ENCODE measurements at regions not wholly inside any gene's neighbourhood (a gene's known extent, or its start where the extent isn't known, plus 50 kb on each side); places are given as distances from the start of the nearest gene placed in this dataset.

- Histone ChIP-seq H3K4me3 (ENCODE audit: low read depth, low read length) (no peak overlapping the region), H2AFZ (ENCODE audit: low read length, unreplicated experiment) (no peak overlapping the region), H3K79me2 (ENCODE audit: control insufficient read depth, insufficient read depth, low read length, unreplicated experiment) (no peaks in the 10 kb centered on the region), H3K27ac (ENCODE audit: low read depth, low read length) (no peak overlapping the region), H3K27me3 (ENCODE audit: insufficient read depth, low read length) (no peaks in the 10 kb centered on the region), H3K4me1 (ENCODE audit: control insufficient read depth, insufficient read depth, low read length, unreplicated experiment) (no peaks in the 10 kb centered on the region), H3K36me3 (ENCODE audit: insufficient read depth, low read length) (no peaks in the 10 kb centered on the region)
Observed at GRCh38 chr15:37550360-37551024, 383.9 kb upstream of the TMCO5A start.

GRCh38 chr15:37572401-37572800, 362.0 kb upstream of the TMCO5A start:
- Histone ChIP-seq H2AFZ (ENCODE audit: low read length, unreplicated experiment) (no peak overlapping the region), H3K27me3 (ENCODE audit: insufficient read depth, low read length) (no peaks in the 10 kb centered on the region), H3K79me2 (ENCODE audit: control insufficient read depth, insufficient read depth, low read length, unreplicated experiment) (no peaks in the 10 kb centered on the region), H3K36me3 (ENCODE audit: insufficient read depth, low read length) (no peaks in the 10 kb centered on the region), H3K4me3 (ENCODE audit: low read depth, low read length) (no peak overlapping the region), H3K27ac (ENCODE audit: low read depth, low read length) (no peak overlapping the region), H3K4me1 (ENCODE audit: control insufficient read depth, insufficient read depth, low read length, unreplicated experiment) (no peaks in the 10 kb centered on the region)

GRCh38 chr15:37574985-37575384, 359.5 kb upstream of the TMCO5A start:
- no peak overlapping the region for H3K27ac ChIP-seq (ENCODE audit: low read depth, low read length)

GRCh38 chr15:37576952-37577351, 357.5 kb upstream of the TMCO5A start:
- Histone ChIP-seq H3K36me3 (ENCODE audit: insufficient read depth, low read length) (no peaks in the 10 kb centered on the region), H3K4me3 (ENCODE audit: low read depth, low read length) (no peak overlapping the region), H3K4me1 (ENCODE audit: control insufficient read depth, insufficient read depth, low read length, unreplicated experiment) (no peaks in the 10 kb centered on the region), H3K79me2 (ENCODE audit: control insufficient read depth, insufficient read depth, low read length, unreplicated experiment) (no peaks in the 10 kb centered on the region), H2AFZ (ENCODE audit: low read length, unreplicated experiment) (no peak overlapping the region), H3K27me3 (ENCODE audit: insufficient read depth, low read length) (peaks cover 6% of the 10 kb centered on the region; the same call in 1 of the 2 replicates), H3K27ac (ENCODE audit: low read depth, low read length) (no peak overlapping the region)

More at GRCh38 chr15:37574985-37575384, 359.5 kb upstream of the TMCO5A start:
- H3K27me3 ChIP-seq (ENCODE audit: insufficient read depth, low read length), result peaks cover 6% of the 10 kb centered on the region; the same call in 1 of the 2 replicates
- no peaks in the 10 kb centered on the region for H3K36me3 ChIP-seq (ENCODE audit: insufficient read depth, low read length)
- H3K4me3 ChIP-seq (ENCODE audit: low read depth, low read length), result no peak overlapping the region
- H3K79me2 ChIP-seq (ENCODE audit: control insufficient read depth, insufficient read depth, low read length, unreplicated experiment), result no peaks in the 10 kb centered on the region
- no peak overlapping the region for H2AFZ ChIP-seq (ENCODE audit: low read length, unreplicated experiment)
- no peaks in the 10 kb centered on the region for H3K4me1 ChIP-seq (ENCODE audit: control insufficient read depth, insufficient read depth, low read length, unreplicated experiment)

GRCh38 chr15:37581866-37582532, 352.4 kb upstream of the TMCO5A start:
- peaks cover 5% of the 10 kb centered on the region for H3K4me1 ChIP-seq (ENCODE audit: control insufficient read depth, insufficient read depth, low read length, unreplicated experiment)
- H3K36me3 ChIP-seq (ENCODE audit: insufficient read depth, low read length), result no peaks in the 10 kb centered on the region
- no peak overlapping the region for H2AFZ ChIP-seq (ENCODE audit: low read length, unreplicated experiment)
- H3K27ac ChIP-seq (ENCODE audit: low read depth, low read length), result no peak overlapping the region
- H3K4me3 ChIP-seq (ENCODE audit: low read depth, low read length), result no peak overlapping the region
- H3K79me2 ChIP-seq (ENCODE audit: control insufficient read depth, insufficient read depth, low read length, unreplicated experiment), result no peaks in the 10 kb centered on the region
- peaks cover 6% of the 10 kb centered on the region; the same call in 1 of the 2 replicates for H3K27me3 ChIP-seq (ENCODE audit: insufficient read depth, low read length)

DNA sequence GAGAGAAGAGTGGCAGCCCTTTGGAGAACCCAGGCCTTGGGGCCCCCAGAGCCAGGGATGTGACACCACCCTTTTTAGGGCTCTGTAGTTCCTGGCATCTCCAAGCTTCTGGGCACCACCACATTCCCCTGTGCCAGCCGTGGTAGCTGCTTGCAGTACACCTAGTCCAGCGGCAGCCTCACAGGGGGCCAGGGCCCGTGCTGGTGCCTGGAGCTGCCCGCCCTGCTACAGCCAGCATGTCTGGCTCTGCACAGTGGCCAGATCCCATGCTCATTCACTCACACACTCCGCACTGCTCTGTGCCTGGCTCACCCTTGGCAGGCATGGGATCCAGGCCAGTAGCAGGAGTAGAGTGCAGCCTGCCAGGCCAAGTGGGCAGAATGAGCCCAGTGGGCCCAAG, 351.6 kb upstream of the TMCO5A start:
- Histone ChIP-seq H3K27ac (ENCODE audit: low read depth, low read length) (no peak overlapping the region), H3K27me3 (ENCODE audit: insufficient read depth, low read length) (peaks cover 6% of the 10 kb centered on the region; the same call in 1 of the 2 replicates), H2AFZ (ENCODE audit: low read length, unreplicated experiment) (no peak overlapping the region), H3K4me1 (ENCODE audit: control insufficient read depth, insufficient read depth, low read length, unreplicated experiment) (peaks cover 5% of the 10 kb centered on the region), H3K4me3 (ENCODE audit: low read depth, low read length) (no peak overlapping the region), H3K36me3 (ENCODE audit: insufficient read depth, low read length) (no peaks in the 10 kb centered on the region), H3K79me2 (ENCODE audit: control insufficient read depth, insufficient read depth, low read length, unreplicated experiment) (no peaks in the 10 kb centered on the region)

DNA sequence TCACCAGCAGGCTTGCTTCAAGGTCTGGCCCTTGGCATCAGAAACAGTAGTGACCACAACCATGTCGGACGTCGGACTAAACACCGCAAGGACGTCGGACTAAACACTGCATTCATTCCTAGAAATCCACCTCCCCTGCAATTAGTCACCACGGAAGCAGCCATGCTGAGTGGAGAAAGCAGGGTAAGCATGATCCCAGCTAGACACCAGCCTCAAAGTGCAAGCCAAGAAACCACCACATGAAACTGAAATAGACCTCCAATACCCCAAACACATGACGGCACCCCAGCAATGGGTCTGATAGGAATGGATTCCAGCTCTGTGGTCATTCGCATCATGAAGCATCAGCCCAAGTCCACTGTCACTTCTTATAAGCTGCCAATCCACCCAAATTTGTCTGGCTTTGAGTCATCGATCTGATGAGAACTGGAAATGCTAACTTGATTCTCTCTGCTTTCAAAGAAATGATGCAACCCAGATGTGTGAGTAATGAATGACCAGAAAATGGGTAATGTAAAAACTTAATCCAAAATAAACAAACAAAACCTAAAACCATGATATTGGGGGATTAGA, 348.3 kb upstream of the TMCO5A start:
- Histone ChIP-seq H3K27me3 (ENCODE audit: insufficient read depth, low read length) (peaks cover 10% of the 10 kb centered on the region), H3K4me1 (ENCODE audit: control insufficient read depth, insufficient read depth, low read length, unreplicated experiment) (peaks cover 5% of the 10 kb centered on the region), H3K4me3 (ENCODE audit: low read depth, low read length) (no peak overlapping the region)

GRCh38 chr15:37586976-37587375, 347.5 kb upstream of the TMCO5A start:
- Histone ChIP-seq H3K79me2 (ENCODE audit: control insufficient read depth, insufficient read depth, low read length, unreplicated experiment) (no peaks in the 10 kb centered on the region), H2AFZ (ENCODE audit: low read length, unreplicated experiment) (no peak overlapping the region), H3K4me1 (ENCODE audit: control insufficient read depth, insufficient read depth, low read length, unreplicated experiment) (peaks cover 5% of the 10 kb centered on the region), H3K27ac (ENCODE audit: low read depth, low read length) (no peak overlapping the region), H3K27me3 (ENCODE audit: insufficient read depth, low read length) (peaks cover 17% of the 10 kb centered on the region), H3K36me3 (ENCODE audit: insufficient read depth, low read length) (no peaks in the 10 kb centered on the region), H3K4me3 (ENCODE audit: low read depth, low read length) (no peak overlapping the region)

More for the DNA sequence above, 348.3 kb upstream of the TMCO5A start:
- Histone ChIP-seq H3K79me2 (ENCODE audit: control insufficient read depth, insufficient read depth, low read length, unreplicated experiment) (no peaks in the 10 kb centered on the region), H2AFZ (ENCODE audit: low read length, unreplicated experiment) (no peak overlapping the region), H3K36me3 (ENCODE audit: insufficient read depth, low read length) (no peaks in the 10 kb centered on the region), H3K27ac (ENCODE audit: low read depth, low read length) (no peak overlapping the region)

DNA sequence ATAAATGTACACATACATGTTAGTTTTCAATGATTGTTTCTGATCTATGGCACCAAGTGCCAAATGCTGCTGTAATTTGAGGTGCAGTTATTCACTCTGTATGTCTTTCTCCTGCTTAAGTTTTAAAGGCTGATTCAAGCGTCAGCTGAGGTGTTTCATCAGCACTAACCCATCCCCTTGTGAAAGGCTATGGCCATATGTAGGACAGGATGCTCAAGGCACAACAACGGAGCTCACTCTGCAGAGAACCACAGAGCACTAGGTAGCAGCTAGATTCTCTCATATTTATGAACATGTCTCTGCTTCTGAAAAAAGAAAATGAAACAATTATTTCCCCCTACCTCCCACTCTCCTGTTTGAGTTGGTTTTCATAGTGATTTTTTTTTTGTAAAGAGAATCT, 340.0 kb upstream of the TMCO5A start:
- no peak overlapping the region for H2AFZ ChIP-seq (ENCODE audit: low read length, unreplicated experiment)
- no peak overlapping the region for H3K4me3 ChIP-seq (ENCODE audit: low read depth, low read length)
- H3K36me3 ChIP-seq (ENCODE audit: insufficient read depth, low read length), result no peaks in the 10 kb centered on the region
- no peak overlapping the region for H3K27ac ChIP-seq (ENCODE audit: low read depth, low read length)
- peaks cover 78% of the 10 kb centered on the region for H3K27me3 ChIP-seq (ENCODE audit: insufficient read depth, low read length)
- no peaks in the 10 kb centered on the region for H3K4me1 ChIP-seq (ENCODE audit: control insufficient read depth, insufficient read depth, low read length, unreplicated experiment)
- H3K79me2 ChIP-seq (ENCODE audit: control insufficient read depth, insufficient read depth, low read length, unreplicated experiment), result no peaks in the 10 kb centered on the region

DNA sequence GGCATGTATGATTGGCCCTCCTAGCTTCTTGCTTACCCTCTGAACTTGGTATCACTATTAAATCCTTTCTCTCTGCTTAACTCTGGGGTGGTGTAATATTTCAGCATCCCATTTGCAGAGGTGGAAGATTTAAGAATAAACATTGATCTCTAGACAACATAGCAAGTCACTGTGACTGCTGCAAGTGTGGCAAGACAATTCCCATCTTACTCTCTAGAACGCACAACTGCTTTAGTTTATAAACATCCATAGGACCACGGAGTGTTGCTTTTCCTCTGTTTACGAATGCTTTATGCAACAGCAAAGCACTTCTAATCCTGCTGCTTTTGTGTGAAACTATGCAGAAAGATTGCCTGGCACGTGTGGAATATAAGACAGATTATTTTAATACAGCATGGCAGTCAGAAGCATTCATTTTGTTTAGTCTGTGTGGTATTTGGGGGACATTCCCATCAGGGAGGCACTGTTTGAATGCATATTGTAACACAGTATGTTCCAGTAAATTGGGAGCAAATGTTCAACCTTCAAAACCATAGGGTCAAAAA, 338.9 kb upstream of the TMCO5A start:
- Histone ChIP-seq H3K79me2 (ENCODE audit: control insufficient read depth, insufficient read depth, low read length, unreplicated experiment) (no peaks in the 10 kb centered on the region), H3K27ac (ENCODE audit: low read depth, low read length) (no peak overlapping the region)

More for the DNA sequence above, 338.9 kb upstream of the TMCO5A start:
- no peaks in the 10 kb centered on the region for H3K4me1 ChIP-seq (ENCODE audit: control insufficient read depth, insufficient read depth, low read length, unreplicated experiment)
- no peak overlapping the region for H2AFZ ChIP-seq (ENCODE audit: low read length, unreplicated experiment)
- no peak overlapping the region for H3K4me3 ChIP-seq (ENCODE audit: low read depth, low read length)
- H3K36me3 ChIP-seq (ENCODE audit: insufficient read depth, low read length), result no peaks in the 10 kb centered on the region
- peaks cover 76% of the 10 kb centered on the region for H3K27me3 ChIP-seq (ENCODE audit: insufficient read depth, low read length)

All from ACC112 (cell line).